ENCODE measurements at regions not wholly inside any gene's neighbourhood (a gene's known extent, or its start where the extent isn't known, plus 50 kb on each side); places are given as distances from the start of the nearest gene placed in this dataset.

DNA sequence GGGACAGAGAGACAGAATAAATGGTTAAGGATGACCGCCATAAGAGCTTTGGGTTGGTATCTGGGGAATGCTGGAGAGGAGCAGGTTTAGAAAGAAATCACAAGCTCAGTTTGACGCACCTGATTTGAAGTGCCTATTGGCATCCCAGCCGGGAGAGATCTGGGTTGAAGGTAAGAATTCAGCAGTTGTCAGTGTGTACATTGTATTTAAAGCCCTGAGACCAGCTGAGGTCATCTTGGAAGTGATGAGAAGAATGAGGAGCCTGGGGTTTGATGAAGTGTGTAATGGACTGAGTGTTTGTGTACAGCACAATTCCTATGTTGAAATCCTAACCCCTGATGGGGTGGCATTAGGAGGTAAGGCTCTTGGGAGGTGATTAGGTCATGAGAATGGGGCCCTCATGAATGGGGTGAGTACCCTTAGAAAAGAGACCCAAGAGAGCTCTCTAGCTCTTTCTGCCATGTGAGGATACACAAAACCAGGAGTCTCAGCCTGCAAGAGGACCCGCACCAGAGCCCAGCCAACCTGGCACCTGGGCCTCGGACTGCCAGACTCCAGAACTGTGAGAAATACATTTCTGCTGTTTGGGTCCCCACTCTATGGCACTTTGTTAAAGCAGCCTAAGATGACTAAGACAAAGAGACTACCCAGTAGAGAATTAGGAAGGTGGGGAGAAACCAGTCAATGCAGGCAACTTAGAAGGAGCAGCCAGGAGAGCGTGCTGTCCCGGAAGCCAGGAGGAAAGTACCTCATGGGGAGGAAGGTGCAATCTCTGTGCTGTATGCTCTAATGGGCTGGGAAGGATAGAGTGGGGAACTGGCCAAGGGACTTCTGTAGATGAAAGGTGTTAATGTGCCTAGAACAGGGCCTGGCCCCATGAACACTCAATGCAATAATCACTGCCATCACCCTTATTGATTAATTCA is 133.7 kb upstream of the SLC24A3 start:
- no peak for DNase-seq

DNA sequence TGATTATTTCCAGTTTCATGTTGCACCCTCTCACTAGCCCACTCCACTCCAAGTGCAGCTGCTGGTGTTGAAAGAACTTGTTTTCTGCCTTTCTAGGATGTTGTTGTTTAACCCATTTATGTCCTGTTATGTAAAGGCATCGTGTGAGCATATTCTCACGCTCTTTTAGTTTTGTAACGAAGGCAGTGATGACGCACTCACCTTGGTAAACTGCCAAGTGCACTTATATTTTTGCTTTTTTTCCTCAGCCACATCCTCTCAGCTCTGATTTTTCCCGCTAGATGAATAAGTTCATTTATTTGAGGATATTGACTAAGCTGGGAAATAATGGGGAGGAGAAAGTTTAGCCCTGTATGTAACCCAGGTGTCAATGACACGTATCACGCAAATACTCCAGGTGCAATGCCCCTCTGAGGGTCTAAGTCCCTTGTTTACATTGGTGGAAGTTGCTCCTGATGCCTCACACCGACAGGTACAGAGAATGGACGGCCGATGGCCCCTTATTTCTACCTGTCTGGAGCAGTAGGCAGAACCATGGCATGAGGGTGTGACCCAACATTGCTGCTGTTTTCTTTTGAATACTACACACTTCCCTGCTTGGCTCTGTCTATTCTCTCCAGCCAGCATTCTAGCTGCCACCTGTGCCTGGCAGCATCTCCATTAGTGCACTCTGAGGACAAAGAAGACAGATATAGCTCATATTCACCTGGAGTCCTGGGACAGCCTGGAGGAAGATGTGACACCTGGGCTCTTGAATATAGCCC is 132.7 kb upstream of the SLC24A3 start:
- no peak for DNase-seq

DNA sequence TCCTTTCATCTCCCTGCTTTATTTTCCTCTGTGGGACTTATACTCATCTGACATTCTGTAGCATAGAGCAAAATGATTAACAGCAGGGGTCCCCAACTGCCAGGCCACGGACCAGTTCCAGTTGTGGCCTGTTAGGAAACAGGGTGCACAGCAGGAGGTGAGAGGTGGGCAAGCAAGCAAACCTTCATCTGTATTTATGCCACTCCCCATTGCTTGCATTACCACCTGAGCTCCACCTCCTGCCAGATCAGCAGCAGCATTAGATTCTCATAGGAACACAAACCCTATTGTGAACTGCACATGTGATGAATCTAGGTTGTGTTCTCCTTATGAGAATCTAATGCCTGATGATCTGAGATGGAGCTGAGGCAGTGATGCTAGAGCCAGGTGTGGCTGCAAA is 130.5 kb upstream of the SLC24A3 start:
- DNase-seq: no peak

DNA sequence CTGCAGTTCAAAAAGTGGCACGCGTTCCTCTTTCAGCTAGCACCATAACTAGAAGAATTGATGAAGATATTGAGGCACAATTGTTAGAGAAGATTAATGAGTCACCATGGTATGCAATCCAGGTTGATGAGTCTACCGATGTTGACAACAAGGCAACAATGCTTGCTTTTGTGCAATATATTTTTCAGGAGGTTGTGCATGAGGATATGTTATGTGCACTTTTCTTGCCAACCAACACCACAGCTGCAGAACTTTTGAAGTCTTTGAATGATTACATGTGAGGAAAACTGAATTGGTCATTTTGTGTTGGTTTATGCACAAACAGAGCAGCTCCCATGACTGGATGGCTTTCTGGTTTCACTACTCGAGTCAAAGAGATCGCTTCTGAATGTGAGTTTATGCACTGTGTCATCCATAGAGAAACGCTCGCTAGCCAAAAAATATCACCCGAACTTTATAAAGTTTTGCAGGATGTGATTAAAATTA is 129.3 kb upstream of the SLC24A3 start:
- no peak for DNase-seq

DNA sequence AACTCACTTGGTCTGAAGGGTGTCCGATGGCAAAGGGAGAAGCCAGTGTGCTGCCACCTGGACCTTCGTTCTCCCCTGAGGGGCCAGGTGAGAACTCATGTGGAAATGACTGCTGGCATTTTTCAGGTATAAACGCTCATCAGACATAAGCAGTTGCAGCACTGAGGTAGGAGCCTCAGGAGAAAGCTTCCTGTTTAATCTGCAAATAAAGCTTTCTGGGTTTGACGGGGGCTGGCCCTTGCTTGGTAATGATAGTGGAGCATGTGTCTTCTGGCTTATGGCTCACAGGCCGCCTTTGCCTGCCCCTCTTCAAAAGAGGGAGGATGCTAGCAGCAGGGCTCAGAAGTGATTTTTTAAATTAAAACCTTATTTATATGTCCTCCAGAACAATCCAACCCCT is 122.1 kb upstream of the SLC24A3 start:
- DNase-seq: no peak

DNA sequence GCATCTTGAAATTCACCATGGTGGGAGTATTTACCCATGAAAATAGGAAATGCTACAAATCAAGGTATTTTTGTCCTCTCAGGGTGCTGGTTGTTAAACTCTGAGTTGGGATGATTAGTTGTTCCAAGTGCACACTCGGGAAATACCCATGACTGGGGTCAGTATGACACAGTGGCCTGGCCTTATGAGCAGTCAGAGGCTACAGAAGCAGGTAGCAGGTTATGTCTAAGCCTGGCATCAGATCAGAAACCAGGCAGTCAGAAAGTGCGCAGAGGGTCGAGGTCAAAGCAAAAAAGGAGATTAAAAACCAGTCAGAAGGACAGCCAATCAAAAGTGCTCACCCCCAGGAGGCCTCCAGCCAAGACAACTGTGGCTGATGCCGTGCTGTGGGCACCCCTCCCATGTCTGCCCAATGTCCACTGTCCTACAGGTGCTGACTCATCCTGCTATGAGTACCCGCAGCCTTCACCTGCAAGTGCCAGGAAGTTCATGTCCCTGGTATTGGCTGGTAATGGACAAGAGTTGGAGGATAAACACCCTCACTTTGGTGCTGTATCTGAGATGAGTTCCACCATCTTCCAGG is 117.4 kb upstream of the SLC24A3 start:
- DNase-seq: no peak

DNA sequence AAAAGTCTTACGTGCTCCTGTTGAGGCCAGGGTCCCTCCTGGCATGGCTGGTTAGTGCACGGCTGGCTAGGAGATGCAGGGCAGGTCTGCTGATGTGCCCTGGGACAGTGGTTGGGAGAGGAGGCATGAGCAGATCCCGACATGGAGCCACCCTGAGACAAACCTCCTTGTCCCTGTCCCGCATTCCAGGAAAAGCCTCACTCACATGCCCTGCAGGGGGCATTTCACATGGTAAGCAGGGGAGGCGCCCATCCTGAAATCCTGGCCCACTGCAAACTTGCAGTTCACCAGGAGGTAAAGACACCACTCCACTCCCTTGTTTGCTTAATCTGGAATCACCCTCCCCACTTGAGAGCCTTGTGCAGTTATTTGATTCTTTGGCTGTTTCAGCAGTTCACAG is 116.7 kb upstream of the SLC24A3 start:
- DNase-seq: no peak

DNA sequence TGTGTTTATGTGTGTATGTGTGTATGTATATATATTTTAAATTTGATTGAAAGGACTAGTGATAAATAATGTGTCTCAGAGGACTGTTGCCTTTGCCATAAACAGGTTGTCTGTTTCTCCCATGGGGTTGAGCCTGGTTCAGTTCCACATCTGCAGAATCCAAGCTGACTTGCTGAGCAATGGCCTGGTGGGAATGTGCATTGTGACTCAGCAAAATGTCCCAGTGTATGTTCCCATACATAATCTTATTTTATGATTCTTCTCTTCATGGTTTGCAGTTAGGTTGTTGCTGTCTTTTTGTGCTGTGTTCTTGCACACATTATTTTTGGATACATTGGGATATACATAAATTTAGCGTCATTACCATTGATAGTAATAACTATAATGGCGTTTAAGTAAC is 115.6 kb upstream of the SLC24A3 start:
- no peak for DNase-seq

DNA sequence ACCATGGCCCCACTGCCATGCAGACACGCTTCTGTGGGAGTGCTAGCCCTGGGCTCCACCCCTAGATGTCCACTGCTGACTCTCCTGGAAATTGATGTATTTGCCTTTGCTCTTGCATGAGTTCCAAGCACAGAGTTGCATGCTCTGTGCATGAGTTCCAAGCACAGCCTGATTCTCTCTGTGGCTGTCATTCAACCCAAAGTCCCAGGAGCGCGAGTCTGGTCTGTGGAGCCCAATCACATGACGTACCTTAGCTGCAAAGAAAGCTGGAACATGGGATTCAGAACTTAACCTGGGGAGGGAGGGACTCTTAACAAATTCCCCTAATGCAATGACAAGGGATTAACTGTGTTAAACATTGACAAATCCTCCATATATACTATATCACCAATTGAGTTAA is 114.3 kb upstream of the SLC24A3 start:
- DNase-seq: no peak

DNA sequence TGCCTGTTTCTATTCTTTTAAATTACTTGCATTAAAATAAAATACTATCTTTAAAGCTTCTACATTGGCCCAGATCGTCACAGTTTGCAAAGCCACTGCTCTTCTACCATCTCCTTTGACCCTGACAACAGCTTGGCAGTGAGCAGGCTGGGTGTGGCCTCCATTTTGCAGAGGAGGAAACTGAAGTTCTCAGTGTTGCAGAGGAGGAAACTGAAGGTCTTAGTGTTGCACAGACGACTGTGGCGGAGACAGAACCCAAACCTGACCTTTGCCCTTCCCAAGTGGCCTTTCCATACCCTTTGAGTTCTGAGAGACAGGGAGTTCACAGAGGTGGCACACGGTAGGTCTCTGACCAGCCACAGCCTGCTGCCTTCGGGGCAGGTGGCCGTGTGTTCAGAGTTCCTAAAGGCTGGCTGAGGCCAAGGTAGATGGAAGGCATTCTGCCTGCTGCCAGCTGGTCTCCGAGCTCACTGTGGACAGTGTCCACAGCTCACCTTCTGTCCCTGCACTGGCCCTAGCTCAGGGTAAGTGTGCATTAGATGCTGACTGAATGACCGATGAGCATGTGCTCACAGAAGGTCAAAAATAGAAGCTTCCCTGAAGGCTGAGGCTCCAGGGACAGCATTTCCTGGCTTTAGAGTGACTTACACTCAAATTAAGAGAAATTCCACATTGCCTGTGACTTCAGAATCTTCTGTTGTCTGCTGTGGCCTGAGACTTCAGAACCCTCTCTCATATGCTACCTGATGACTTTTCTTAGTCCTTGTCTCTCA is 113.5 kb upstream of the SLC24A3 start:
- DNase-seq: no peak

DNA sequence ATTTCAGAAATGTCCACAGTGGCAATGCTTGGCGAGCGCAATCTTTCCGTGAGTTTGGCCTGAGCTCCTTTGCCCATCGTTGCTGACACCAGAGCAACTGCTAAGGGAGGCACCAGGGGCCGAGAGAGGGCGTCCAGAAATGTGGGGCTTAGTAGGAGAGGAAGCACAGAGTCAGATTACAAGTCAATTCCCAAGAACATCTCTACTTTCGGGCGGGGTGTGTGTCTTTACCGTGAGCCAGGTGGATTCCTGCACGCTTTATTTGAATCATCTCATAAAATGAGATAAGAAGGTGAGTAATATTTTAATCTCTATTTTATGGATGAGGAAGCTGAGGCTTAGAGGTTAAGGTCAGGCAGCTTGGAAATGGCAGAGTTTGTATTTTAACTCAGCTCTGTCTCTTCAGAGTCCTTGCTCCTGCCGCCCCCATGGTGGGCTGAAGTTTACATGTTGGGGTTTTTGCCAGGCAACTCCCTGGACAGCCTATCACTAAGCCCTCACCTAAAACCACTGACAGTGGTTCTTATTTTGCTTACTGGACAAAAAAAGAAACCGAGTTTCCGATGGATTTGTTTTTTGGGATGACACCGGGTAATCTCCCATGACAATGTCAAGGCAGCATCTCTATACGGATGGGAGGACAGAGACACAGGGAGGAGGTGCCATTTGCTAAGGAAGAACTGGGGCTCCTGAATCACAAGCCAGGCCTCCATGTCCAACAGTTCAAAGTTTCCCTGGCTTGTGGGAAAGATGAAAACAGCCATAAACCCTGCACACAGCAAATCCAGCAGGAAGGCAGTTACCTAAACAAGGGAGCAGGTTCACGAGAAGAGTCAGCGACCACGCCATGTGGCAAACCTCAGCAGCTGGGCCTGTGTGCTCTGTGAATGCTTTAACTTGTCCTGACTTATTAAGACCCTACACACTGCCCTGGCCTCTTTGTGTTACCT is 112.6 kb upstream of the SLC24A3 start:
- no peak for DNase-seq

DNA sequence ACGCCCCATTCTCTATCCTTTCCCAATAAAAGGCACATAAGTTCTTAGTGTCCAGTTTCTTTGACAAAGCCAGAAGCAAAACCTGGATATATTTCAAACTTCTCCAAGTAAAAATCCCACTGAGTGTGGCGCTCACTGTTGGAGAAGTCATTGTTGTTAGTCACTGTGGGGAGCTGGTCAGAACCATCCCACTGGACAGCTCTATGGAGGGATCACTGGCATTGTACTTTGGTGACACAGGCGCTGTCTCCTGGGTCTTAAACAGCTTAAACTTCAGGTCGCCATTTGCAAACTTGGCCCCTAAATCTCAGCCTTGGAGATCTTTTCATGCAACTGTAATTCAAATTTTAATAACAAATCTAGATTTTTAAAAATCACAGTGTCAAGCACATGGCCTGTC is 111.5 kb upstream of the SLC24A3 start:
- DNase-seq: no peak

DNA sequence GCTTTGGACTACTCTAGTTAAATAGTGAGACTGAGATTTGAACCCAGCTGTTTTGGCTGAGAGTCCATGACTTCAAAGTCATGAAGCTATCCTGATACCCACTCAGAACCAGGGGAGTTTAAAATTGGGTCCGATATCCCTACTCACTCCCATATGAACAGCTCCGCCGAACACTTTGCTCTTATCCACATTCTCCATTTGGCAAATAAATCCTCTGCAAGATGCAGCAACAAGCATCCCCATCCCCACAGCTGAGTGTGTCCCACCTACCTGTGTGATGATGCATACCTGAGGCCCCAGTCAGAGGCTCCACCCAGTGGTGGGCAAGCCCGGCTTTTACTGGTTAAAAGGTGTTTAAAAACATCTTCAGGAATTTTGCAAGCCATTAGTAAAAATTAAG is 108.3 kb upstream of the SLC24A3 start:
- no peak for DNase-seq

DNA sequence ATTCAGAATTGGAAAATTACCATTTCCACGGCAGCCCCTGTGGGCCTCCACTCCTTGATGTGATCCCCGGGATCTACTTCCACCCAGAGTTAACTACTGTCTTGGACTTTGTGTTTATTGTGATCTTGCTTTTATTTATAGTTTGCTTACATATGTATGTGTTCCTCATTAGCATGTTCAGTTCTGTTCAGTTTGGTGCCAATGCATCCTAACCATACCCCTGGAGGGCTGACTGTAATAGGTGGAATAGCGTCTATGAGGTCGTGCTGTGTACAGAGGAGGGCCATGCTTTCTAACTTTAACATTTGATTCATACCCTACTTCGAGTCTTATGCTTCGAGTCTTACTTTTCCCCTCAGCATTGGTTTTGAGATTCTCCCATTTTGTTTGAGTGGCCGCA is 104.3 kb upstream of the SLC24A3 start:
- no peak for DNase-seq

DNA sequence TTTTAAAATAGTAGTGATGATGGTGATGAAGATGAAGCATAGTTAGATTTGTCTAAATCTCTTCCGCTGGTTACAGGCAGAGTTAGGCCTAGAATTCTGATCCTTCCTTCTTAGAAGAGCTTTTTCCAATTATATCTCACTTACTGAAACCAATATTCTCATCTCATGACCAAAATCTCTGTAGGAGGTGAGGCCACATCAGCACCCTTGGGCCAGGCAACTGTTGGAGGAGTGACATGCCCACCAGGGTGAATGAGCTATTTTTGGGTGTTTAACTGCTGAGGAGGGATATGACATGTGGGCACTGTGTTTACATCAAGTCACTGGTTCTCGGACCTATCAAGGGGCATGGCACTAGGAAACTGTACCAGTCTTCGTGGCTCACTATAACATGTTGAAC is 102.2 kb upstream of the SLC24A3 start:
- no peak for DNase-seq

DNA sequence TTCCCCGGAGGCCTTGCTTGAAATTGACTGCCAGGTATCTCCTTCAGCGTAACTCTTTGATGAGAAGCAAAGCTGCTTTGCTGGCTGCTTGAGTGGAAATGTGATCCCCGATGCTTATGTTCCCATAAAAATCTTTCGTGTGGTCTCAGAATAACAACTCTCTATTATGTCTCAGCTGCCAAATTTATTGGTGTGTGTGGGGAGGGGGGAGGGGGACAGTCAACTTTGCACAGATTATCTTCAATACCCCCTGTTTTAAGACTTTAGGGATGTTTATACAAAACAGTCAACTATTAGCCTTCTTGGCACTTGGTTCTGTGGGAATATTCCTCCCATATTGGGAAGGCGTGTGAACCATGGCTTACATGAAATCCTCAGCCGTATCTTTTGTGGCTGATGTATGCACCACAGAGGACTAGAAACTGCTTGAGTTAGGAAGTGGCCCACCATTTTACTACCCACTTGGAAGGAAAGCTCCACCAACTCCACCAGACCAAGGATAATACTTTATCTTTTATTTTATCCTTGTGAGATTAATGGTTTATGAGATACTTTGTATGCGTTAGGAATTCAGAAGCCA is 101.5 kb upstream of the SLC24A3 start:
- DNase-seq: no peak

DNA sequence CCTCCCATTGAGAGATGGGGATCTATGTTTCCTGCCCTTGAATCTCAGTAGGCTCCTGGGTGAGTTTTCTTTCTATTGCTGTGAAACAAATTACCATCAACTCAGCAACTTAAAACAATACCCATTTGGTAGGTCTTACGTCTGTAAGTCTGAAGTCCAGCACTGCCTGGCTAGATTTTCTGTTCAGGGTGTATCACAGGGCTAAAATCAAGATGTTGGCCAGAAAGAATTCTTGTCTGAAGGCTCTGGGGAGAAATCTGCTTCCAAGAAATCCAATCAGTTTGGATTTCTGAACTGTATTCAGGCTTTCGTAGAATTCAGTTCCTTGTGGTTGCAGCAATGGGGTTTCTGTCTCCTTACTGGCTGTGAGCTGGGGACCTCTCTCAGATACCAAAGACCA is 99.6 kb upstream of the SLC24A3 start:
- DNase-seq: no peak

DNA sequence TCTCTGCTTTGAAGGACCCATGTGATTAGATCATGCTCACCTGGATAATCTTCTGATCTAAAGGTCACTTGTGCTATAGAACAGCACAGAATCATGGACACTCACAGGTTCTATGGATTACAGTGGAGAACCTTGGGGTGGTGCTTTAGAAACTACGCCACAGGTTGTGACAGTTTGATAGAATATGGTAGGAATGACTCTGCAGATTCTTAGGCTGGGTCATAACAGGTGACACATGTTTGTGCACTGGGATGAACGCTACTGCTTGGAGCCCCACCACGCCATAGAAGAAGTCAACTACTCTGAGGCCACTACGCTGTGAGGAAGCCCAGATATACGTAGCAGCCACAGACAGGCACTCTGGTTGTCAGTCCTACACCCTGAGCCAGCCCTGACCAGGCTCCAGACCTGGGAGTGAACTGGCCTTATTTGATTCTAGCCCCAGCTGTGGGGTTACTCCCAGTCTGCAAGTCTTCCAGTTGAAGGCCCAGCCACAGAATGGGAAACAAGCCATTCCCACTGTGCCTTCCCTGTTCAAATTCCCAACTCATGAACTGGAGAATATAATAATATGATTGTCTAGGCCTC is 99.0 kb upstream of the SLC24A3 start:
- DNase-seq: no peak

DNA sequence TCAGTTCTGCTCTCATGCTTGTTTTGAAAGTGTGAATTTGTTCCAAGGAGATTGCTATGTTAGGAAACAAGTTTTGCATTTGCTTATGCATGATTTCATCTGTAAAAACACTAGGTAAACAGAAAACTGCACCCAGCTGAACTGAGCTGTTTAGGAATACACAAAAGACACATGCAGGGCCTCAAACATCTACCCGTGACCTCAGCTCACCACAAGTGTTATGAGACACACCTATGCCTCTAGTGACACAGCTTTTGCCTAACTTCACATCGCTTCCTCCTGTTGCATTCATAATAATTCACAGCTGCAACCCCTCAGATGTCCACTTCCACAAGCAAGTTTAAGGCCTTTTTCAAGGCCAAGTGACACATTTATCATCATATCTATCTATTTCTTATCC is 98.0 kb upstream of the SLC24A3 start:
- DNase-seq: no peak

DNA sequence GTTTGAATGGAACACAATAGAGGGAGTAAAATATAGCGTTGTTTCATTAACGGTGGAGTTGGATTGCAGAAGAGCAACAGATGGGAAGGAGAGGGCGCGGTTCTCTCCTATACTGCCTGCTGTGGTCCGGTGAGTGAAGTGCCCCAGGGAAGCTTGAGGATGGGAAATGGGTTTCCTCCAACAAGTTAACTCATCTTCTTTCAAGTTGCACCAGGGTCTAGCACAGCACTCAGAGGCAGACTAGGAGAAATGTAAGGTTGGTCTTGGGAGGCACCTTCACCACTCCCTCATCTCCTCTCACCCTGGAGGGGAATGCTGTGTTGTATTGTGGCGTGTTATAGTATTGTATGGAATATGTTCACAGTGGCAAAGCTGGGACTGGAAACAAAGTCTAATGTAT is 96.9 kb upstream of the SLC24A3 start:
- DNase-seq: no peak

DNA sequence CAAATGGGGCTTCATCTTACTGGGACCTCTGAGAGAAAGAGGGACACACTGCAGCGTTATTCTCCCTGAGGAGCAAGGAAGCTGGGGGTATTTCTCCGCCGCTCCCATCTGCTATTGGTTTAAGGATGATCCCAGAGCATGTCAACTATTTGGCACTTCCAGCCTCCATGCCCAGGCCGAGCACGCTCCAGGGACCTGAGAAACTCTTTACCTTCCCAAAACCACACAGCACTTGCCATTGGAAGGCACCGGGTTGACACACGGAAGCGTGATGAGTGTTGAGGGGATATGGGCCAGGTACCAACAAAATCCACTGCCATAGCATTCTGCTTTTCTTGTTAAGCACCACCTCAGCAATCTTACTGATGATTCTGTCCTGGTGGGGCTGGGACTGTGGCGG is 92.4 kb upstream of the SLC24A3 start:
- DNase-seq: no peak
